ENCODE measurements at regions not wholly inside any gene's neighbourhood (a gene's known extent, or its start where the extent isn't known, plus 50 kb on each side); places are given as distances from the start of the nearest gene placed in this dataset.

GRCh38 chr10:61071580-61071979, 127.6 kb upstream of the RHOBTB1 start:
- no peak for TF ChIP-seq MAFK (IDR thresholded peaks at IDR 0.05; ENCODE audit: partially characterized antibody)
- no peak for TF ChIP-seq POLR2A (IDR thresholded peaks at IDR 0.05; ENCODE audit: low read length)
- no peak for TF ChIP-seq CTCF (IDR thresholded peaks at IDR 0.05)
- no peak for TF ChIP-seq CHD2 (IDR thresholded peaks at IDR 0.05; ENCODE audit: low read length, partially characterized antibody)
- TF ChIP-seq MYC (IDR thresholded peaks at IDR 0.05; ENCODE audit: borderline replicate concordance, low read length) = no peak
- TF ChIP-seq CBX2 (IDR thresholded peaks at IDR 0.05; ENCODE audit: borderline replicate concordance, low read depth) = no peak
- no peak for TF ChIP-seq ESRRA (IDR thresholded peaks at IDR 0.05; ENCODE audit: borderline replicate concordance, low read length)
- TF ChIP-seq HOXA7 (CRISPR knock-in tag; IDR thresholded peaks at IDR 0.05) = no peak
- no peak for TF ChIP-seq EHMT2 (IDR thresholded peaks at IDR 0.05; ENCODE audit: low read depth)
- no peak for TF ChIP-seq SMC3 (IDR thresholded peaks at IDR 0.05)
- no peak for TF ChIP-seq RCOR1 (IDR thresholded peaks at IDR 0.05; ENCODE audit: low read depth, low read length)
- no peak for TF ChIP-seq ELK1 (IDR thresholded peaks at IDR 0.05; ENCODE audit: low read depth, low read length)

Data from A549 (cell line).